T47D (cell line): ENCODE measurements at regions not wholly inside any gene's neighbourhood (a gene's known extent, or its start where the extent isn't known, plus 50 kb on each side); places are given as distances from the start of the nearest gene placed in this dataset.

Experiments
- DNase-seq, 2 experiments: peaks; one replicate each; pipeline versions ENCODE4 v3.0.0 to v3.0.0-alpha.2; 2011 to 2012; ENCODE audit warnings: low read depth in 1 of 2, low spot score in 1 of 2
- JUND ChIP-seq: IDR thresholded peaks from 2 replicates; pipeline ENCODE4 v1.6.1; 2012; ENCODE audit warnings: low read depth
- in situ Hi-C: cut with HindIII; loops from 2 replicates; pipeline ENCODE4 v1.10.0; 2016; ENCODE audit warnings: low sequenced_read_pairs, low pct_unique_long_range_greater_than_20kb

GRCh38 chr6:6897140-6897539, 210.6 kb upstream of the RREB1 start:
- no peak for DNase-seq
- no peak for TF ChIP-seq JUND
- in situ Hi-C loops, result no loop called here

- TF ChIP-seq JUND, result no peak
- in situ Hi-C loops, result no loop called here
These were observed 207.1 kb upstream of the RREB1 start for GRCh38 chr6:6900569-6901204.

GRCh38 chr6:6901205-6901719, 206.5 kb upstream of the RREB1 start:
- DNase-seq, result no peak
- in situ Hi-C loops, result no loop called here
- TF ChIP-seq JUND, result no peak

More at GRCh38 chr6:6900569-6901204, 207.1 kb upstream of the RREB1 start:
- no peak for DNase-seq

- DNase-seq, result no peak
- TF ChIP-seq JUND, result no peak
- in situ Hi-C loops, result no loop called here
These were observed 205.8 kb upstream of the RREB1 start for GRCh38 chr6:6901945-6902344.

GRCh38 chr6:6905961-6906518, 201.7 kb upstream of the RREB1 start:
- TF ChIP-seq JUND, result no peak
- DNase-seq, result no peak
- in situ Hi-C loops, result no loop called here

GRCh38 chr6:6906570-6907213, 201.1 kb upstream of the RREB1 start:
- in situ Hi-C loops, result no loop called here
- no peak for TF ChIP-seq JUND
- no peak for DNase-seq

- TF ChIP-seq JUND, result no peak
- DNase-seq, result no peak
- in situ Hi-C loops, result no loop called here
These were observed 200.5 kb upstream of the RREB1 start for GRCh38 chr6:6907286-6907685.

GRCh38 chr6:6908121-6908520, 199.6 kb upstream of the RREB1 start:
- no peak for DNase-seq
- in situ Hi-C loops, result no loop called here
- TF ChIP-seq JUND, result no peak

- in situ Hi-C loops, result no loop called here
- DNase-seq, result no peak
- TF ChIP-seq JUND, result no peak
These were observed 198.7 kb upstream of the RREB1 start for GRCh38 chr6:6909111-6909510.

- DNase-seq, result no peak
- no peak for TF ChIP-seq JUND
- in situ Hi-C loops, result no loop called here
These were observed 196.9 kb upstream of the RREB1 start for GRCh38 chr6:6910734-6911295.

GRCh38 chr6:6911391-6911790, 196.4 kb upstream of the RREB1 start:
- no peak for TF ChIP-seq JUND
- no peak for DNase-seq
- in situ Hi-C loops, result no loop called here

- no peak for TF ChIP-seq JUND
- DNase-seq, result no peak
- in situ Hi-C loops, result no loop called here
These were observed 194.7 kb upstream of the RREB1 start for GRCh38 chr6:6912817-6913744.
